ENCODE measurements at regions not wholly inside any gene's neighbourhood (a gene's known extent, or its start where the extent isn't known, plus 50 kb on each side); places are given as distances from the start of the nearest gene placed in this dataset.

GRCh38 chr4:62194342-62194741 is 994.2 kb downstream of the ADGRL3 start:
- Histone ChIP-seq H3K4me1 (ENCODE audit: control insufficient read depth, insufficient read depth, low read length) (no peaks in the 10 kb centered on the region), H4K20me1 (ENCODE audit: control insufficient read depth, insufficient read depth) (no peaks in the 10 kb centered on the region), H3K79me2 (ENCODE audit: control insufficient read depth, insufficient read depth, low read length) (no peaks in the 10 kb centered on the region), H3K9me3 (replicated peaks; ENCODE audit: control insufficient read depth, insufficient read depth, low read length) (no peaks in the 10 kb centered on the region), H3K4me3 (no peak overlapping the region), H2AFZ (ENCODE audit: control insufficient read depth, low read depth, low read length) (no peak overlapping the region), H3K27me3 (replicated peaks in 1 of 2; ENCODE audit: control insufficient read depth in 2 of 2, insufficient read depth in 2 of 2, low read length in 1 of 2) (no peaks in the 10 kb centered on the region), H3K36me3 (ENCODE audit: control insufficient read depth in 2 of 2, insufficient read depth in 2 of 2, low read length in 1 of 2) (no peaks in the 10 kb centered on the region), H3K9ac (ENCODE audit: control insufficient read depth, insufficient read depth, low read length) (no peak overlapping the region), H3K27ac (ENCODE audit: control insufficient read depth, insufficient read depth) (no peak overlapping the region), H3K4me2 (ENCODE audit: control insufficient read depth, insufficient read depth) (no peak overlapping the region)
- ChIA-PET POLR2A (no interaction called here), SMC1A (ENCODE audit: uncharacterized antibody, unreplicated experiment) (no interaction called here), CTCF (no interaction called here), RAD21 (ENCODE audit: unreplicated experiment) (no interaction called here)
- intact Hi-C loops (cut with micrococcal nuclease; ENCODE audit: unreplicated experiment): no loop called here
- FAIRE-seq (no peak), DNase-seq (ENCODE audit: low read depth, low spot score) (no peak), ATAC-seq (no peak)
- in situ Hi-C loops (cut with MboI): no loop called here
- no TSS peak for BruUV-seq (replicated peaks)
- TF ChIP-seq CTCF (IDR thresholded peaks at IDR 0.05 in 2 of 3, conservative IDR thresholded peaks at IDR 0.05 in 1 of 3; ENCODE audit: control insufficient read depth in 2 of 3, extremely low read depth in 1 of 3, insufficient read depth in 1 of 3, low read depth in 3 of 3, low read length in 3 of 3): no peak
- TF ChIP-seq, protein P1, sequence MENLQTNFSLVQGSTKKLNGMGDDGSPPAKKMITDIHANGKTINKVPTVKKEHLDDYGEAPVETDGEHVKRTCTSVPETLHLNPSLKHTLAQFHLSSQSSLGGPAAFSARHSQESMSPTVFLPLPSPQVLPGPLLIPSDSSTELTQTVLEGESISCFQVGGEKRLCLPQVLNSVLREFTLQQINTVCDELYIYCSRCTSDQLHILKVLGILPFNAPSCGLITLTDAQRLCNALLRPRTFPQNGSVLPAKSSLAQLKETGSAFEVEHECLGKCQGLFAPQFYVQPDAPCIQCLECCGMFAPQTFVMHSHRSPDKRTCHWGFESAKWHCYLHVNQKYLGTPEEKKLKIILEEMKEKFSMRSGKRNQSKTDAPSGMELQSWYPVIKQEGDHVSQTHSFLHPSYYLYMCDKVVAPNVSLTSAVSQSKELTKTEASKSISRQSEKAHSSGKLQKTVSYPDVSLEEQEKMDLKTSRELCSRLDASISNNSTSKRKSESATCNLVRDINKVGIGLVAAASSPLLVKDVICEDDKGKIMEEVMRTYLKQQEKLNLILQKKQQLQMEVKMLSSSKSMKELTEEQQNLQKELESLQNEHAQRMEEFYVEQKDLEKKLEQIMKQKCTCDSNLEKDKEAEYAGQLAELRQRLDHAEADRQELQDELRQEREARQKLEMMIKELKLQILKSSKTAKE (IDR thresholded peaks at IDR 0.05; ENCODE audit: low read depth, poor library complexity, severe bottlenecking): no peak
- 0% methylated on average over 2 of the region's 2 CpGs for WGBS (ENCODE audit: insufficient coverage, insufficient replicate concordance, low lambda C conversion rate, missing lambda C conversion rate)

GRCh38 chr4:62193761-62194160 is 993.6 kb downstream of the ADGRL3 start:
- DNase-seq (ENCODE audit: low read depth, low spot score) (no peak), ATAC-seq (no peak), FAIRE-seq (no peak)
- no peaks in the 10 kb centered on the region for H3K27me3 ChIP-seq (replicated peaks in 1 of 2; ENCODE audit: control insufficient read depth in 2 of 2, insufficient read depth in 2 of 2, low read length in 1 of 2)
- no peaks in the 10 kb centered on the region for H3K9me3 ChIP-seq (replicated peaks; ENCODE audit: control insufficient read depth, insufficient read depth, low read length)
- H3K9ac ChIP-seq (ENCODE audit: control insufficient read depth, insufficient read depth, low read length): no peak overlapping the region
- intact Hi-C loops (cut with micrococcal nuclease; ENCODE audit: unreplicated experiment) (no loop called here), in situ Hi-C loops (cut with MboI) (no loop called here)
- no peaks in the 10 kb centered on the region for H3K79me2 ChIP-seq (ENCODE audit: control insufficient read depth, insufficient read depth, low read length)
- no peaks in the 10 kb centered on the region for H3K36me3 ChIP-seq (ENCODE audit: control insufficient read depth in 2 of 2, insufficient read depth in 2 of 2, low read length in 1 of 2)
- POLR2A ChIA-PET: no interaction called here
- H3K4me3 ChIP-seq: no peak overlapping the region
- H4K20me1 ChIP-seq (ENCODE audit: control insufficient read depth, insufficient read depth): no peaks in the 10 kb centered on the region
- no peak overlapping the region for H2AFZ ChIP-seq (ENCODE audit: control insufficient read depth, low read depth, low read length)
- no TSS peak for BruUV-seq (replicated peaks)
- RAD21 ChIA-PET (ENCODE audit: unreplicated experiment): no interaction called here
- WGBS (ENCODE audit: insufficient coverage, insufficient replicate concordance, low lambda C conversion rate, missing lambda C conversion rate): 14% methylated on average over 3 of the region's 3 CpGs
- no peak overlapping the region for H3K27ac ChIP-seq (ENCODE audit: control insufficient read depth, insufficient read depth)
- CTCF ChIA-PET: no interaction called here
- SMC1A ChIA-PET (ENCODE audit: uncharacterized antibody, unreplicated experiment): no interaction called here
- H3K4me2 ChIP-seq (ENCODE audit: control insufficient read depth, insufficient read depth): no peak overlapping the region
- no peaks in the 10 kb centered on the region for H3K4me1 ChIP-seq (ENCODE audit: control insufficient read depth, insufficient read depth, low read length)
- TF ChIP-seq ATF7 (IDR thresholded peaks at IDR 0.05; ENCODE audit: low read depth): no peak
- TF ChIP-seq NFIC (IDR thresholded peaks at IDR 0.05; ENCODE audit: low read depth, low read length): no peak
- no peak for TF ChIP-seq CEBPB (IDR thresholded peaks at IDR 0.05; ENCODE audit: borderline replicate concordance in 1 of 2, low read depth in 2 of 2, low read length in 2 of 2)
- TF ChIP-seq NR2C1 (IDR thresholded peaks at IDR 0.05): no peak
- no peak for TF ChIP-seq ZBTB4 (CRISPR knock-in tag; IDR thresholded peaks at IDR 0.05)
- TF ChIP-seq MEF2B (IDR thresholded peaks at IDR 0.05; ENCODE audit: partially characterized antibody, poor library complexity, severe bottlenecking): no peak
- no peak for TF ChIP-seq RCOR1 (conservative IDR thresholded peaks at IDR 0.05; ENCODE audit: low read depth, low read length)

Measured in GM12878 (cell line).